ENCODE measurements at regions not wholly inside any gene's neighbourhood (a gene's known extent, or its start where the extent isn't known, plus 50 kb on each side); places are given as distances from the start of the nearest gene placed in this dataset.

GRCh38 chr2:8171608-8172007 is 510.2 kb upstream of the ID2 start (continued):
- TF ChIP-seq CTCF (IDR thresholded peaks at IDR 0.05; ENCODE audit: low read depth, low read length, missing input control) (no peak), FOXA2 (IDR thresholded peaks at IDR 0.05) (no peak), EGR1 (IDR thresholded peaks at IDR 0.05; ENCODE audit: low read depth in 2 of 2) (no peak), HNF4A (conservative IDR thresholded peaks at IDR 0.05) (no peak), JUND (IDR thresholded peaks at IDR 0.05) (no peak), RAD21 (IDR thresholded peaks at IDR 0.05) (no peak), RXRA (IDR thresholded peaks at IDR 0.05) (no peak), FOXA1 (IDR thresholded peaks at IDR 0.05) (no peak)
- TF ChIP-seq, protein P1, sequence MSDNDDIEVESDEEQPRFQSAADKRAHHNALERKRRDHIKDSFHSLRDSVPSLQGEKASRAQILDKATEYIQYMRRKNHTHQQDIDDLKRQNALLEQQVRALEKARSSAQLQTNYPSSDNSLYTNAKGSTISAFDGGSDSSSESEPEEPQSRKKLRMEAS (IDR thresholded peaks at IDR 0.05): no peak

- no peaks in the 10 kb centered on the region for H3K9me3 ChIP-seq (ENCODE audit: control insufficient read depth in 4 of 4, low read length in 3 of 4)
- no peak for DNase-seq (ENCODE audit: low spot score)
- H3K9ac ChIP-seq (ENCODE audit: low read depth in 1 of 2, low read length in 2 of 2): no peak overlapping the region
- H3K27me3 ChIP-seq (ENCODE audit: control insufficient read depth in 4 of 4, insufficient read depth in 4 of 4, low read length in 3 of 4): no peaks in the 10 kb centered on the region
- no peak overlapping the region for H3K27ac ChIP-seq (ENCODE audit: low read depth in 1 of 2, low read length in 2 of 2)
- 97% methylated on average over 17 of the region's 17 CpGs for WGBS
- no peaks in the 10 kb centered on the region for H3K4me1 ChIP-seq (ENCODE audit: control insufficient read depth in 4 of 4, insufficient read depth in 4 of 4, low read length in 3 of 4)
- H3K4me3 ChIP-seq (ENCODE audit: low read depth in 1 of 3, low read length in 3 of 3): no peak overlapping the region
- no peaks in the 10 kb centered on the region for H3K36me3 ChIP-seq (ENCODE audit: control insufficient read depth in 4 of 4, insufficient read depth in 3 of 4, low read depth in 1 of 4, low read length in 3 of 4)
- TF ChIP-seq, protein P1 (IDR thresholded peaks at IDR 0.05): no peak
- TF ChIP-seq CTCF (IDR thresholded peaks at IDR 0.05; ENCODE audit: low read depth, low read length, missing input control) (no peak), YY1 (IDR thresholded peaks at IDR 0.05) (no peak), ATF3 (IDR thresholded peaks at IDR 0.05) (no peak), RXRA (IDR thresholded peaks at IDR 0.05) (no peak), SP1 (IDR thresholded peaks at IDR 0.05) (no peak), FOXA1 (IDR thresholded peaks at IDR 0.05) (no peak), JUND (IDR thresholded peaks at IDR 0.05) (no peak), RAD21 (IDR thresholded peaks at IDR 0.05) (no peak), GABPA (IDR thresholded peaks at IDR 0.05 in 1 of 2, conservative IDR thresholded peaks at IDR 0.05 in 1 of 2) (no peak), HNF4G (IDR thresholded peaks at IDR 0.05) (no peak)
Observed at GRCh38 chr2:8172661-8173060, 509.2 kb upstream of the ID2 start.

GRCh38 chr2:8174641-8175257 is 507.1 kb upstream of the ID2 start:
- TF ChIP-seq NR2F2 (IDR thresholded peaks at IDR 0.05) (no peak), HNF4A (conservative IDR thresholded peaks at IDR 0.05) (no peak), FOXA1 (IDR thresholded peaks at IDR 0.05) (no peak), ATF3 (IDR thresholded peaks at IDR 0.05) (no peak), JUND (IDR thresholded peaks at IDR 0.05) (no peak), YY1 (IDR thresholded peaks at IDR 0.05) (no peak), TAF1 (conservative IDR thresholded peaks at IDR 0.05) (no peak), EGR1 (IDR thresholded peaks at IDR 0.05; ENCODE audit: low read depth in 2 of 2) (no peak), RAD21 (IDR thresholded peaks at IDR 0.05) (no peak), FOXA2 (IDR thresholded peaks at IDR 0.05) (no peak), RXRA (IDR thresholded peaks at IDR 0.05) (no peak)
- TF ChIP-seq, protein P1 (IDR thresholded peaks at IDR 0.05): no peak
- no peaks in the 10 kb centered on the region for H3K9me3 ChIP-seq (ENCODE audit: control insufficient read depth in 4 of 4, low read length in 3 of 4)
- no peaks in the 10 kb centered on the region for H3K4me1 ChIP-seq (ENCODE audit: control insufficient read depth in 4 of 4, insufficient read depth in 4 of 4, low read length in 3 of 4)
- no peaks in the 10 kb centered on the region for H3K27me3 ChIP-seq (ENCODE audit: control insufficient read depth in 4 of 4, insufficient read depth in 4 of 4, low read length in 3 of 4)
- no peak for DNase-seq (ENCODE audit: low spot score)
- H3K36me3 ChIP-seq (ENCODE audit: control insufficient read depth in 4 of 4, insufficient read depth in 3 of 4, low read depth in 1 of 4, low read length in 3 of 4): no peaks in the 10 kb centered on the region
- H3K9ac ChIP-seq (ENCODE audit: low read depth in 1 of 2, low read length in 2 of 2): no peak overlapping the region
- 93% methylated on average over 6 of the region's 6 CpGs for WGBS
- H3K4me3 ChIP-seq (ENCODE audit: low read depth in 1 of 3, low read length in 3 of 3): no peak overlapping the region
- no peak overlapping the region for H3K27ac ChIP-seq (ENCODE audit: low read depth in 1 of 2, low read length in 2 of 2)
